ES-I3 (cell line): ENCODE measurements at regions not wholly inside any gene's neighbourhood (a gene's known extent, or its start where the extent isn't known, plus 50 kb on each side); places are given as distances from the start of the nearest gene placed in this dataset.
"Not testable (repeated sequence)": the region's sequence is repeated elsewhere in the genome, so short reads cannot be mapped to it uniquely, and the experiment has no call there.

Experiments
- H3K36me3 ChIP-seq: 2 replicates; pipeline ENCODE4 v1.6.1; 2013; ENCODE audit warnings: mild to moderate bottlenecking, low read length, control low read depth, moderate library complexity; ENCODE audit not compliant: insufficient read depth
- H3K4me1 ChIP-seq: 2 replicates; pipeline ENCODE4 v1.6.1; 2013; ENCODE audit warnings: mild to moderate bottlenecking, control low read depth, low read length; ENCODE audit not compliant: insufficient read depth
- H3K9ac ChIP-seq: 2 replicates; pipeline ENCODE4 v1.6.1; 2013; ENCODE audit warnings: low read depth, mild to moderate bottlenecking, low read length, moderate library complexity
- H3K9me3 ChIP-seq: 2 replicates; pipeline ENCODE4 v1.6.1; 2013; ENCODE audit warnings: mild to moderate bottlenecking, low read length, moderate library complexity; ENCODE audit not compliant: control insufficient read depth, insufficient read depth

DNA sequence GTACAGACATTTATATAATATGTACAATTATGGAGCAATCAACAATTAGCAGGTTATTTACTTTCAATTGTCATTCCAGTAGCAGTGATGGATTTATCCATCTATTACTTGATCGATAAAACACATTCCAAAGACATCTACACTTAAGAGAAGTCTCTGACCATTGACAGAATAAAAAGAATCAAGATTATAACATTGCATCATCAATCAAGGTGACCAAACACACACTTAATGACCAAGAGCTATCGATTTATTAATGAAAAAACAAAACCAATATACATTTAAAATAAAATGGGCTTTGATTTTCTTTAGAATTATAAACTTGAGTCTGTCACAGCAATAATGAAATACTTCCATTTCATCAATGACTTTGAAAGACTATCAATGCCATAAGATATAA, 170.2 kb upstream of the CDKN3 start:
- no peaks in the 10 kb centered on the region for H3K9me3 ChIP-seq
- no peaks in the 10 kb centered on the region for H3K4me1 ChIP-seq
- no peaks in the 10 kb centered on the region for H3K36me3 ChIP-seq
- H3K9ac ChIP-seq: no peak overlapping the region

DNA sequence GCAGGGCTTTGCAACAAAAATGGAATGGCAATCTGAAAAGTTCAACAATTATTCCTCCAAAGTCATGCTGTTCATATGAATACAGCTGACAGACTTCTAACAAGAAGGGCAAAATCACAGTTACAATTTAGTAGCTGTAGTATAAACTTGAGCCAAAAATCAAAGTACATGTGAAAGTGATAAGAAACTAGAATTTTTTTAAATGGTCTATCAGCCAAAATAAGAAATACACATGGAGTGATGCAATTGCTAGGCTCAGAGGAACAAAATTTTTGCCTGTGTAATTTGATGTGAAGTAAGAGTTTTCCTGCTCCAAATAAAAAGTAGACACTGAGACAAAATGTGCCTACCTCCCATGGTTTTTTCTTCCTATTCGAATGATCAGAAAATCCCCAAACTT, 167.7 kb upstream of the CDKN3 start:
- H3K4me1 ChIP-seq: no peaks in the 10 kb centered on the region
- H3K36me3 ChIP-seq: no peaks in the 10 kb centered on the region
- H3K9me3 ChIP-seq: no peaks in the 10 kb centered on the region
- H3K9ac ChIP-seq: no peak overlapping the region

DNA sequence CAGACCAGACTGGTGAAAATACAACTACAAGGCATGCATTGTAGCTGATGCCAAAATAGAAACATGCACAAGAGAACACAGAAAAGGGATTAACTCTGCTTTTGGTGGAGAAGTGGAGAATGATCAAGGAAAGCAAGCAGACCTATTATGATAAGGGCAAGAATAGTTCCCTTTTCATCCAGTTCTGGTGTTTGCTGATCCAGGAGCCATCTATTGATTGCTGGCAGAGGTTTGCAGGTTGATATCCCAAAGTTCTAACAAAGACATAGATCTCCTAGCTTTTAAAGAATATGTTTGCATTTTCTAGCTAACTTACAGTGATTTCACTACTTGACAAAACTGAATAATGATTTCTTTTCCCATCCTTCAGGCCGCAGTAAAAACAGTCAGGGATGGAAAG, 166.2 kb upstream of the CDKN3 start:
- Histone ChIP-seq H3K9ac (no peak overlapping the region), H3K4me1 (no peaks in the 10 kb centered on the region), H3K36me3 (no peaks in the 10 kb centered on the region), H3K9me3 (no peaks in the 10 kb centered on the region)

DNA sequence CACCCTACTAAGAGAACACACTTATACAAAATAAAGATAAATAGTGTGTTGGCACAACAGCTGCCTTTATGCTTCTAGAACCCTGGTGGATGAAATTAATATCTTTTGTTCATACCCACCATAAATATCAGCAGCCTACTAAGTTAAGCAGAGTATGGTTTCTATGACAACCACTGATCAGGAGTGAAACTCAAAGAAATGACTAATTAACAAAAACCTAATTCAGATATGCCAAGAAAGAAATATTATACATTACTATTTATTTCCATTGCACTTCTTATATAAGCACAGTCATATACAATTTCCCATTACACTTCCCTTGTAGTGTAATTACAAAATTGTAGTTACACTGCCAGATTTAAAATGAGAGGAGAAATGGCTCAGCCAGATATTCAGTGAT, 164.1 kb upstream of the CDKN3 start:
- Histone ChIP-seq H3K4me1 (no peaks in the 10 kb centered on the region), H3K36me3 (no peaks in the 10 kb centered on the region), H3K9ac (no peak overlapping the region), H3K9me3 (no peaks in the 10 kb centered on the region)

DNA sequence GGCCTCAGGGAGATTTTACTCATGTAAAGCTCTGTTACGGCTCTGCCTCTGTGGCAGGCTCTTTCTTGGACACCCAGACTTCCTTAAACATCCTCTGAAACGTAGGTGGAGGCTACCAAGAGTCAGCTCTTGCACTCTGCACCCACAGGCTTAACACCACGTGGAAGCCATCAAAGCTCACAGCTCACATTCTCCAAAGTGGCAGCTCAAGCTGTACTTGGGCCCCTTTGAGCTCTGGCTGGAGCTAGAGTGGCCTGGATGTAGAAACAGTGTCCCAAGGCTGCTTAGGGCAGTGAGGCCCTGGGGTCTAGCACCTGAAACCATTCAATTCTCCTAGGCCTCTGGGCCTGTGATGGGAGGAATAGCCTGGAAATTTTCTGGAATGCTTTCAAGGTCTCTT, 155.3 kb upstream of the CDKN3 start:
- Histone ChIP-seq H3K9ac (no peak overlapping the region), H3K36me3 (no peaks in the 10 kb centered on the region), H3K4me1 (no peaks in the 10 kb centered on the region), H3K9me3 (peaks cover 8% of the 10 kb centered on the region; the same call in 1 of the 2 replicates)

DNA sequence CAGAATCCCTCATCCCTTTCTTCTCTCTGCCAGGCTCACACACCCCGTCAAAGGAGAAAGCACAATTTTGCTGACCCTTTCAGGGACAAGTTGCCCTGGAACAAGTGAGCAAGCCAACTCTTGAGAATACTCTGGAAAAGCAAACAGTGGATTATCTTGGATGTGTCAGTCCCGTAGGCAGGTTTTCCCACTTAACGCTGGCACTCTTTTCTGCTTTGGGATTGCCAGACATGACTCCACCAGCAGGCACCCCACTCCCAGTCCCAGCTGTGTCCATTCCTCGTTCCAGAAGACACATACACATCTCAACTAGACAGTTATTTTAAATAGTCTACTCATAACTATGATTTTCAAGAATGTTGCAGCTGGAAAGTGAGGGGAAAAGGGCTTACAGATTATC, 145.5 kb upstream of the CDKN3 start:
- Histone ChIP-seq H3K4me1 (no peaks in the 10 kb centered on the region), H3K9me3 (no peaks in the 10 kb centered on the region; the same call in 1 of the 2 replicates), H3K36me3 (no peaks in the 10 kb centered on the region; the same call in 1 of the 2 replicates), H3K9ac (no peak overlapping the region)

DNA sequence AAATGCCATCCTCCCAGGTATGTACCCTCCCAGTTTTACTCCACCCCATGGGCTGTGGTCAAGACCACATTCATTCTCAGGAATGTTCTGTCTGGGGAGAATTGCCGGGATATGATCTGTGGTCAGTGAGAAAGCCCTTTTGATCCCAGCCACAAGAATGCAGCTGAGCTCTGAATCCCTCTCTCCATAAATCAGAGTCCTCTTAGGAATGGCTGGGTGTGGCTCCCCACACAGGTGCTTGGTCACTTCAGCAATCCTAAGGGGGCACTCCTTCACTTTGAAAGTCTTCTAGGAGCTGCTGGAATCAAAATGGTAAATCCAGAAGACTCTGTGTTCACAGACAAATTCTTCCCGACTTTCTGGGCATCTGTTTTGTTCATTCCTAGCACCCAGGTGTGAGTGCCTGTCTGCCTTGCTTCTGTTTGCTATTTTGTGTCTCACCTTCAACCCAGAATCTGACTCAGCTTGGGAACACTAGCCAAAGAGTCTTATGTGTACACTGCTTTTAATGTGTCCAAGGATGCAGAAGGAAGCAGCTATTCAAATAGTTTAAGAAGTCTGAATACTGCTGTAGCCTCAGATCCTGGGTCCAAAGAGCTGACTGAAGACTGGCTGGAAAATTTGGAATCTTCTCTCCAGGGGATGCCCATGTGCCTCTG, 144.6 kb upstream of the CDKN3 start:
- Histone ChIP-seq H3K9ac (no peak overlapping the region), H3K36me3 (no peaks in the 10 kb centered on the region; the same call in 1 of the 2 replicates), H3K4me1 (peaks cover 3% of the 10 kb centered on the region; the same call in 1 of the 2 replicates), H3K9me3 (no peaks in the 10 kb centered on the region; the same call in 1 of the 2 replicates)

DNA sequence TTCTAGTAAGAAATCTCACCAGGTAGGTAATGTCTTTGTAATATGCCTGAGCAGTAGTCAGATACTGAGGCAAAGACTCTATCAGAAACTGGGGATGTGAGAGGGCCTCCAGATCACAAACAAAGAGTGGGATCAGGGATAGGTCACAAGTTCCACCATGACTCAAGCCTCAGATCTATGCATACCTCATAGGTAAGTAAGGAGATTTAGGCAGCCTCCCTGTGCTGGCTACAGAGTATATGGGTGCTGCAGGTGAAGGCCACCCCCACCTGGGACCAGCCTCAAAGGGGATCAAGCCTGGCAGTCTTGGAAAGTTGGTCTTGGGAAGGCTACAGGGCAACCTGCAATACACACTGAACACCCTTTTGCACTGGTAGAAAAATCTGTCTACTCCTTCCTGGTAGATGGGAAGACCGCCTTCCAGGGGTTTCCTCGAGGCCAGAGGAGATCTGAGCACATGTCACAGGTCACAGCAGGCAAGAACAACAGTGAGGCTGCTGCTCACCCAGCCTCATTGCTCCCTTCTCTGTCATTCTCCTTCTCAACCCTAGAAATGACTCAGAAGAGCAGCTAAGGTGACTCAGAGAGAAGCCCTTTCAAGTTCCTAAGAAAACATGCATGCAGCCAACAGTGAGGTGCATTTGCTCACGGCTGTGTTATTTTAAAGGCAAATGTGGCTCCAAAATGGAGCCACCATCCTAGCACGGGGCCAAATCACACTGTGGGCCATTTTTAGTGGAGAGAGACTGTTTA, 143.4 kb upstream of the CDKN3 start:
- H3K9me3 ChIP-seq: no peaks in the 10 kb centered on the region; the same call in 1 of the 2 replicates
- no peaks in the 10 kb centered on the region; the same call in 1 of the 2 replicates for H3K36me3 ChIP-seq
- H3K9ac ChIP-seq: no peak overlapping the region
- peaks cover 9% of the 10 kb centered on the region for H3K4me1 ChIP-seq

DNA sequence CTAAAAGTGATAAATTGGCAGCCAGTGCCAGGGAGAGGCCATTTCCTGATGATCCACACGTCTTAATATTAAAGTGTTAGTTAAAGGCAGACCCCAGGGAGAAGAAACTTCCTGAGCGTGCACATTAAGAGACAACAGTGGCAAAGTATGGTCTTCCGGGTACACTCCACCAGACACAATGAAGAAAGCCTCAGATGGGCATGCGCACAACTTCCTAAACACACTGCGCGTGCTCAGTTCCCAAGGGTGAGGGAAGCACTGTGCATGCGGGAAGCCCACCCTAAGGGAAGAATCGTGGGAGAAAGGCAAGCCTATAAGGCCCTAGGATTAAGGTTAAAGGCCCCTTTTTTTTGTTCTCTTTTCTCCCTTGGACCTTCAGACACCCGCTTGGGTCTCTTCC, 140.7 kb upstream of the CDKN3 start:
- peaks cover 11% of the 10 kb centered on the region for H3K4me1 ChIP-seq
- H3K9ac ChIP-seq: no peak overlapping the region
- no peaks in the 10 kb centered on the region; the same call in 1 of the 2 replicates for H3K36me3 ChIP-seq
- H3K9me3 ChIP-seq: no peaks in the 10 kb centered on the region; the same call in 1 of the 2 replicates

DNA sequence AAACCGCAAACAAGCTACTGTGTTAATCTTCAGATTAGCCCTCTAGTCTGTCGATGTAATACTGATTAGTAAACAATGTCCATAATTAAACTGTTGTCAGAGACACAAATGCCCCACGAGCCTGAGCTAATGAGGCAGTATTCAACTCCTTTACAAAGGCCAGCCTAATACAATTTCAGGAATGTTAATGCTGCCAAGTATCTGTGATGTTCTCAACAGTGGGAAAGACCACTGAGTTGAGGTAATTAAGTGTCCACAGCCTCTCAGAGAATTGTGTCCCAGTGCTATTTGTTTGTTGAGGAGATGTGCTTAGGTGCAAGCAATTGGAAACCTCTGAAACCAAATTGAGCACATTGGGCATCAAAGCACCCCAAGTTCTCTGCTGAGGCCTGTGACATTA, 139.4 kb upstream of the CDKN3 start:
- Histone ChIP-seq H3K9me3 (no peaks in the 10 kb centered on the region; the same call in 1 of the 2 replicates), H3K36me3 (no peaks in the 10 kb centered on the region; the same call in 1 of the 2 replicates), H3K9ac (no peak overlapping the region), H3K4me1 (peaks cover 13% of the 10 kb centered on the region)

DNA sequence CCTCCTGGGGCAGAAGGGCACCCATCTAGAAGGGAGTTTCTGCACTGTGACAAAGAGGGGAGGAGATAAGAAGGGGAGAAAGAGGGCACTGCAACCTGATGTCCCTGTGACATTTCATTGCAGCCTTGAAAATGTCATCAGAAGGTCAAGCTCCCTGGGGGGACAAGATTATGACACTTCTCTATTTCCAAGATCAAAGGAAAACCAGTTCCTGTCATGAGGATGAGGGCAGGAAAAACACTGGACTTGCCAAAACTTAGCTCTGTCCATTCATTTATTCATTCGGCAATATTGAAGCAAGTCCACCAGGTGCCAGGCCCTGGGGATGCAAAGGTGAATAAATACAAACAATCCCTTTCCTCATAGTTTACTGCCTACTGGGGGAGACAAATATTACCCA, 138.4 kb upstream of the CDKN3 start:
- H3K4me1 ChIP-seq: peaks cover 13% of the 10 kb centered on the region
- H3K9me3 ChIP-seq: no peaks in the 10 kb centered on the region; the same call in 1 of the 2 replicates
- no peaks in the 10 kb centered on the region; the same call in 1 of the 2 replicates for H3K36me3 ChIP-seq
- H3K9ac ChIP-seq: no peak overlapping the region

DNA sequence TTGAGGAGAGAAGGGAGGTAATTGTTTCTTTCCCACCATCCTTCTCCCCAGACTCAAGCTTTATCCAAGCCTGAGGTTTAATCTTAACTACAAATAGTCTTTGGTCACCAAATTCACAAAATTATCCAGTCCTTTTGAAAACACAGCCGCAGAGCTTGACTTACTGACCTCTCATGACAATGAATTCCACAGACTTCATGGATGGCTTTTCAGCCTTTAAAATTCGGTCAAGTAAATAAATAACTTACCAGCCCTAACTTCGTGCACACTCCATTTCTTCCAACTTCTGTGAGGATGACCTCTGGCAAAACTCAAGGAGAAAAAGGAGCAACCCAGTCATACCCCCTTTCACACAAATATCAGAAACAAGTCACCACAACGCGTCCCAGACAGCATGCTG, 137.0 kb upstream of the CDKN3 start:
- peaks cover 13% of the 10 kb centered on the region for H3K4me1 ChIP-seq
- no peaks in the 10 kb centered on the region for H3K36me3 ChIP-seq
- no peaks in the 10 kb centered on the region for H3K9me3 ChIP-seq
- no peak overlapping the region for H3K9ac ChIP-seq

DNA sequence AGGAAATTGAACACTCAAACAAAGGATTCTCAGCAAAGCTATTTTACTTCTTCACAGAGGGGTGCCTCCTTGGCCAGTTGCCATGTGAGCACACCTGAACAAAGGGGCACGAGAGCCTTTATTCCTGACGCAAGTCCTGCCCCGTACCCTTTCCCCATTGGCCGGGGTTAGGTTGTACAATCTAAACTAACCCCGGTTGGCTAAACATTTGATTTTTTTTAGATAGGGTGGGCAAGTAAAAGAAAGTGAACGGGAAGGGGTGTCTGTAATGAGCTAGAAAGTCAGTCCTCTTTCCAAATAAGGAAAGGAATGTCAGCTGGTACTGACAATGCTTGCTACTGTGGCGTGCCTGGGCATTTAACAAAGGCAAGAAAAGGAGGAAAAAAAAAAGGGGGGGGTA, 135.5 kb upstream of the CDKN3 start:
- Histone ChIP-seq H3K9ac (no peak overlapping the region), H3K4me1 (peaks cover 13% of the 10 kb centered on the region), H3K9me3 (no peaks in the 10 kb centered on the region), H3K36me3 (no peaks in the 10 kb centered on the region)

DNA sequence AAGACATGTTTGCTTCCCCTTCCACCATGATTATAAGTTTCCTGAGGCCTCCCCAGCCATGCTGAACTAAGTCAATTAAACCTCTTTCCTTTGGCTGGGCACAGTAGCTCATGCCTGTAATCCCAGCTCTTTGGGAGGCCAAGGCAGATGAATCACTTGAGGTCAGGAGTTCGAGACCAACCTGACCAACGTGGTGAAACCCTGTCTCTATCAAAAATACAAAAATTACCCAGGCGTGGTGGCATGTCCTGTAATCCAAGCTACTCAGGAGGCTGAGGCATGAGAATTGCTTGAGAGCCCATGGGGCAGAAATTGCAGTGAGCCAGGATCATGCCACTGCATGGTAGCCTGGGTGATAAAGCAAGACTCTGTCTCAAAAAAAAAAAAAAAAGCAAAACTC, 130.2 kb upstream of the CDKN3 start:
- not testable (repeated sequence) for H3K9me3 ChIP-seq, H3K9ac ChIP-seq, H3K4me1 ChIP-seq, H3K36me3 ChIP-seq

DNA sequence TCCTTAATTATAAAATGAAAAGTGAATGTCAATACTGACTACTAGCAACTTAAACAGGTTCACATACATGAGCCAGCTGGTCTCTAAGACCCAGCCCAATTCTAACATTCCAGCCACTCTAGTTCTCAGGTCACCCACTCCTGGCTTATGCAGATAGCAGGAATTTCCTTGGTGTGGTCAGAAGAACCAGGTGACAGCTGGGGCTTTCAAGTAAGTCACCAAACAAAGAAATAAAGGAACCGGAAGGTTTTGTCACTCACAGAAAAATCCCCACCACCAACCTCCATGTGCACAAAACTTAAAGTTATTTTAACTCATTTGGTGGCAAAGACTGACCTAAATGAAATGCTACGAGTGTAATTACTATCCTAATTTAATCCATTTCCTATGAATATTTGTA, 129.6 kb upstream of the CDKN3 start:
- Histone ChIP-seq H3K4me1 (no peaks in the 10 kb centered on the region), H3K9ac (no peak overlapping the region), H3K9me3 (no peaks in the 10 kb centered on the region), H3K36me3 (no peaks in the 10 kb centered on the region)
